GM12878 (cell line): ENCODE measurements at regions not wholly inside any gene's neighbourhood (a gene's known extent, or its start where the extent isn't known, plus 50 kb on each side); places are given as distances from the start of the nearest gene placed in this dataset.

Source experiments
- ATAC-seq: fragments of 200-7000 bp; cut with Tn5 transposase; 3 replicates; pipeline ENCODE4 v1.9.1; 2020; ENCODE audit warnings: mild to moderate bottlenecking, moderate library complexity
- BruUV-seq: library from RNA; stranded (reverse); fragments of 400-500 nt; replicated peaks from 2 replicates; lab custom pipeline; 2021; lab: Mats Ljungman, UMichigan
- CTCF ChIA-PET: fragments of 300-600 bp; sonication (Branson Sonifier 250); formaldehyde crosslinking; extraction: SDS; loops from one replicate; lab custom pipeline; 2021; ENCODE audit warnings: inconsistent platforms; lab: Yijun Ruan, JAX
- POLR2A ChIA-PET: fragments of 350-600 bp; formaldehyde crosslinking; extraction: SDS; loops from one replicate; lab custom pipeline; 2021; ENCODE audit warnings: inconsistent platforms; lab: Charles Lee
- RAD21 ChIA-PET: fragments of 300-600 bp; sonication (Branson Sonifier 250); formaldehyde crosslinking; loops from one replicate; lab custom pipeline; 2023; ENCODE audit warnings: antibody characterized with exemption; ENCODE audit not compliant: unreplicated experiment; lab: Charles Lee
- SMC1A ChIA-PET: fragments of 300-600 bp; sonication (Branson Sonifier 250); formaldehyde crosslinking; loops from one replicate; lab custom pipeline; 2023; ENCODE audit not compliant: unreplicated experiment, uncharacterized antibody; lab: Charles Lee
- DNase-seq: peaks from one replicate; pipeline ENCODE4 v3.0.0-alpha.2; 2011; ENCODE audit warnings: low read depth, low spot score
- FAIRE-seq: peaks from 3 replicates; lab custom pipeline; 2011; peaks lifted over from hg19 to GRCh38; lab: Jason Lieb, UNC
- H2AFZ ChIP-seq: 2 replicates; pipeline ENCODE4 v1.6.0; 2011; ENCODE audit warnings: low read depth, low read length, control low read depth; ENCODE audit not compliant: control insufficient read depth
- H3K27ac ChIP-seq: 2 replicates; pipeline ENCODE4 v1.5.1; 2011; ENCODE audit warnings: control low read depth; ENCODE audit not compliant: control insufficient read depth, insufficient read depth
- H3K27me3 ChIP-seq, 2 experiments: replicated peaks in 1 of 2; 2 replicates each; pipeline versions ENCODE4 v1.6.0 to v1.6.1; 2011; ENCODE audit warnings: low read length in 1 of 2; ENCODE audit not compliant: control insufficient read depth in 2 of 2, insufficient read depth in 2 of 2
- H3K36me3 ChIP-seq, 2 experiments: 2 replicates each; pipeline ENCODE4 v1.5.1; 2011; ENCODE audit warnings: low read length in 1 of 2; ENCODE audit not compliant: control insufficient read depth in 2 of 2, insufficient read depth in 2 of 2
- H3K4me1 ChIP-seq: 2 replicates; pipeline ENCODE4 v1.6.1; 2011; ENCODE audit warnings: mild to moderate bottlenecking, low read length, moderate library complexity, mixed read lengths; ENCODE audit not compliant: control insufficient read depth, insufficient read depth
- H3K4me2 ChIP-seq: 2 replicates; pipeline ENCODE4 v1.6.0; 2011; ENCODE audit warnings: control low read depth; ENCODE audit not compliant: control insufficient read depth, insufficient read depth
- H3K4me3 ChIP-seq: fragments of 200-600 bp; sonication (generic); 2 replicates; pipeline ENCODE4 v1.5.1; 2016
- H3K79me2 ChIP-seq: 2 replicates; pipeline ENCODE4 v1.6.0; 2011; ENCODE audit warnings: low read length; ENCODE audit not compliant: control insufficient read depth, insufficient read depth
- H3K9ac ChIP-seq: 2 replicates; pipeline ENCODE4 v1.8.0; 2011; ENCODE audit warnings: low read length, control low read depth, mixed read lengths; ENCODE audit not compliant: control insufficient read depth, insufficient read depth
- H3K9me3 ChIP-seq: replicated peaks from 3 replicates; pipeline ENCODE4 v1.5.1; 2011; ENCODE audit warnings: mild to moderate bottlenecking, low read length; ENCODE audit not compliant: control insufficient read depth, insufficient read depth
- H4K20me1 ChIP-seq: 2 replicates; pipeline ENCODE4 v1.6.0; 2011; ENCODE audit not compliant: control insufficient read depth, insufficient read depth
- ATF7 ChIP-seq: fragments of 450-650 bp; IDR thresholded peaks from 2 replicates; pipeline ENCODE4 v1.6.1; 2016; ENCODE audit warnings: low read depth, mild to moderate bottlenecking
- EP300 ChIP-seq, 2 experiments: fragments of 150-350 bp in 1 of 2; IDR thresholded peaks; 2 replicates each; pipeline ENCODE4 v1.6.1; 2011 to 2012; ENCODE audit warnings: low read depth in 2 of 2, low read length in 2 of 2, borderline replicate concordance in 1 of 2, improper control_type of control experiment in 1 of 2, inconsistent platforms in 1 of 2; ENCODE audit not compliant: control insufficient read depth in 1 of 2
- ETV6 ChIP-seq, 2 experiments: fragments of 450-650 bp in 1 of 2; IDR thresholded peaks in 1 of 2; conservative IDR thresholded peaks in 1 of 2; 2 replicates each; pipeline ENCODE4 v1.6.1; 2014; ENCODE audit warnings: antibody characterized with exemption in 1 of 2, borderline replicate concordance in 1 of 2, low read depth in 1 of 2, mild to moderate bottlenecking in 1 of 2, moderate library complexity in 1 of 2
- HCFC1 ChIP-seq: fragments of 150-350 bp; IDR thresholded peaks from 2 replicates; pipeline ENCODE4 v1.6.1; 2014; ENCODE audit warnings: low read length
- JUND ChIP-seq: IDR thresholded peaks from 2 replicates; pipeline ENCODE4 v1.6.1; 2012; ENCODE audit warnings: low read depth, mild to moderate bottlenecking, low read length, improper control_type of control experiment, moderate library complexity
- MEF2B ChIP-seq: fragments of 450-650 bp; IDR thresholded peaks from 2 replicates; pipeline ENCODE4 v1.6.1; 2018; ENCODE audit warnings: mild to moderate bottlenecking, moderate library complexity; ENCODE audit not compliant: partially characterized antibody, poor library complexity, severe bottlenecking
- MYB ChIP-seq: fragments of 150-350 bp; IDR thresholded peaks from 2 replicates; pipeline ENCODE4 v1.6.1; 2014; ENCODE audit warnings: mild to moderate bottlenecking, low read depth, low read length, borderline replicate concordance
- TARDBP ChIP-seq: IDR thresholded peaks from 2 replicates; pipeline ENCODE4 v1.6.1; 2016; ENCODE audit warnings: borderline replicate concordance
- ZBTB33 ChIP-seq: fragments of 450-650 bp; IDR thresholded peaks from 2 replicates; pipeline ENCODE4 v1.6.1; 2017; ENCODE audit warnings: mild to moderate bottlenecking
- WGBS: methylation state at CpG from one replicate; pipeline ENCODE4 v1.1.6; 2016; ENCODE audit warnings: low lambda C conversion rate; ENCODE audit not compliant: insufficient replicate concordance, insufficient coverage; ENCODE audit errors: missing lambda C conversion rate; 5-methylcytosine and 5-hydroxymethylcytosine counted together
- in situ Hi-C: fragments of 300-500 bp; cut with MboI; formaldehyde crosslinking; loops from 9 replicates; pipeline ENCODE4 v1.14.3; 2018; ENCODE audit warnings: mixed read lengths
- intact Hi-C: fragments of 100-400 bp; cut with micrococcal nuclease; formaldehyde crosslinking; loops from one replicate; pipeline ENCODE4 v1.14.2; 2022; ENCODE audit not compliant: unreplicated experiment

- no peak overlapping the region for H3K4me3 ChIP-seq
- no peak overlapping the region for H3K9ac ChIP-seq
- DNase-seq (no peak), ATAC-seq (no peak), FAIRE-seq (no peak)
- WGBS: 84% methylated on average over 9 of the region's 9 CpGs
- peaks cover 0 to 25% of the 10 kb centered on the region in 2 experiments; a peak in 3 of 4 replicates for H3K36me3 ChIP-seq
- H3K4me2 ChIP-seq: no peak overlapping the region
- no peak overlapping the region for H2AFZ ChIP-seq
- TF ChIP-seq EP300 (IDR thresholded peaks at IDR 0.05; ENCODE audit: borderline replicate concordance in 1 of 2, control insufficient read depth in 1 of 2, low read depth in 2 of 2, low read length in 2 of 2): no peak
- TF ChIP-seq JUND: no peak
- no peak for TF ChIP-seq HCFC1
- no peak for TF ChIP-seq ZBTB33
- TF ChIP-seq ETV6 (conservative IDR thresholded peaks at IDR 0.05 in 1 of 2, IDR thresholded peaks at IDR 0.05 in 1 of 2; ENCODE audit: borderline replicate concordance in 1 of 2, low read depth in 1 of 2): no peak
- TF ChIP-seq MEF2B: no peak
- TF ChIP-seq ATF7: no peak
- no peak for TF ChIP-seq TARDBP
- TF ChIP-seq MYB: no peak
- H3K27me3 ChIP-seq: no peaks in the 10 kb centered on the region
- ChIA-PET RAD21 (interaction anchor here (1.0 to 3.2 kb wide), 4 partner anchors 26 to 609 kb away, joined by 3 to 22 read pairs (median 4); no protein-coding TSS in a partner anchor), CTCF (interaction anchor here (0.9 to 4.4 kb wide), 4 partner anchors 25 to 86 kb away, joined by 3 to 30 read pairs (median 6); no protein-coding TSS in a partner anchor), POLR2A (no interaction called here), SMC1A (interaction anchor here (0.5 to 5.1 kb wide), 4 partner anchors 25 to 594 kb away, joined by 3 to 41 read pairs (median 11); no protein-coding TSS in a partner anchor)
- H3K9me3 ChIP-seq: no peaks in the 10 kb centered on the region
- peaks cover 35% of the 10 kb centered on the region for H3K79me2 ChIP-seq
- in situ Hi-C loops: no loop called here
- intact Hi-C loops: no loop called here
- no peak overlapping the region for H3K27ac ChIP-seq
- H3K4me1 ChIP-seq: peaks cover 39% of the 10 kb centered on the region
- no TSS peak for BruUV-seq
- no peaks in the 10 kb centered on the region for H4K20me1 ChIP-seq
Measured at GRCh38 chr17:77403854-77404253, 263.1 kb downstream of the SEC14L1 start.
